Esophagus muscularis mucosa (tissue), 4 donors: ENCODE measurements at regions not wholly inside any gene's neighbourhood (a gene's known extent, or its start where the extent isn't known, plus 50 kb on each side); places are given as distances from the start of the nearest gene placed in this dataset.
A peak's percentile ranks its signal among the peaks of the same experiment; 100 is the strongest.

ENCODE experiments used
- DNase-seq: peaks from one replicate; pipeline ENCODE4 v3.0.0-alpha.2; 2017; ENCODE audit errors: extremely low spot score
- H3K27ac ChIP-seq, 4 donors: fragments of 200-600 bp; sonication (generic); replicated peaks in 1 of 4; 1 replicate in 3 of 4; 2 replicates in 1 of 4; pipeline ENCODE4 v1.5.1; 2016 to 2019; ENCODE audit warnings: mild to moderate bottlenecking in 1 of 4
- H3K27me3 ChIP-seq, 4 donors: fragments of 200-600 bp; sonication (generic); one replicate each; pipeline versions ENCODE4 v1.5.1 to v1.6.0; 2016 to 2019
- H3K36me3 ChIP-seq, 4 donors: fragments of 200-600 bp; sonication (generic); one replicate each; pipeline ENCODE4 v1.5.1; 2016 to 2019
- H3K4me1 ChIP-seq, 4 donors: fragments of 200-600 bp; sonication (generic); one replicate each; pipeline ENCODE4 v1.5.1; 2016 to 2019
- H3K4me3 ChIP-seq, 4 donors: fragments of 200-600 bp; sonication (generic); 1 replicate in 2 of 4; 2 replicates in 2 of 4; pipeline ENCODE4 v1.5.1; 2016 to 2019; ENCODE audit warnings: mild to moderate bottlenecking in 4 of 4, moderate library complexity in 1 of 4
- H3K9me3 ChIP-seq, 4 donors: fragments of 200-600 bp; sonication (generic); 1 replicate in 3 of 4; 2 replicates in 1 of 4; pipeline ENCODE4 v1.5.1; 2016 to 2019
- EP300 ChIP-seq: sonication (generic); formaldehyde crosslinking; IDR thresholded peaks from one replicate; pipeline ENCODE4 v1.6.1; 2017; ENCODE audit warnings: antibody characterized with exemption
- POLR2A ChIP-seq: fragments of 450-650 bp; IDR thresholded peaks from one replicate; pipeline ENCODE4 v1.6.1; 2017; ENCODE audit warnings: antibody characterized with exemption, moderate library complexity, mild to moderate bottlenecking, low read depth
- POLR2AphosphoS5 ChIP-seq, 2 donors: sonication (generic); formaldehyde crosslinking; IDR thresholded peaks; one replicate each; pipeline ENCODE4 v1.6.1; 2017; ENCODE audit warnings: antibody characterized with exemption in 2 of 2
- WGBS: methylation state at CpG from one replicate; pipeline ENCODE4 v1.1.5; 2018; 5-methylcytosine and 5-hydroxymethylcytosine counted together
- intact Hi-C: fragments of 100-400 bp; cut with DNase I; formaldehyde crosslinking; loops from one replicate; pipeline ENCODE4 v1.15.1; 2023
- TF ChIP-seq, protein P1 (sequence below), 3 experiments: fragments of 200-600 bp in 2 of 3; fragments of 450-650 bp in 1 of 3; sonication (generic) in 2 of 3; IDR thresholded peaks; one replicate each; pipeline ENCODE4 v1.5.1; 2017 to 2019; ENCODE audit warnings: antibody characterized with exemption in 3 of 3, mild to moderate bottlenecking in 2 of 3, moderate library complexity in 1 of 3

DNA sequence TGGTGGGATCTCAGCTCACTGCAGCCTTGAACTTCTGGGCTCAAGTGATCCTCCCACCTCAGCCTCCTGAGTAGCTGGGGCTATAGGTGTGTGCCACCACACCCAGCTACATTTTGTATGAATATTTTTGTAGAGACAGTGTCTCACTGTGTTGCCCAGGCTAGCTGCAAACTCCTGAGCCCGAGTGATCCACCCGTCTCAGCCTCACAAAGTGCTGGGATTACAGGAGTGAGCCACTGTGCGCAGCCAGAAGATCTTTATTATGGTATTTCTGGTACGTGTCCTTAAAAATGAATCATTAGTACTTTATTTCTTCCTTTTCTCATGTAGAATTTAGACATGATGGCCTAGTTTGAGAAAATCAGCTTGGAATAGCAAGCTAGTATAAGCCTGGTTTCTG, 153.3 kb downstream of the BCHE start:
- H3K27ac ChIP-seq: peak overlapping the region in 1 of 4 donors; percentile 24
- intact Hi-C loops: no loop called here
- 61% methylated on average over 4 of the region's 4 CpGs for WGBS

DNA sequence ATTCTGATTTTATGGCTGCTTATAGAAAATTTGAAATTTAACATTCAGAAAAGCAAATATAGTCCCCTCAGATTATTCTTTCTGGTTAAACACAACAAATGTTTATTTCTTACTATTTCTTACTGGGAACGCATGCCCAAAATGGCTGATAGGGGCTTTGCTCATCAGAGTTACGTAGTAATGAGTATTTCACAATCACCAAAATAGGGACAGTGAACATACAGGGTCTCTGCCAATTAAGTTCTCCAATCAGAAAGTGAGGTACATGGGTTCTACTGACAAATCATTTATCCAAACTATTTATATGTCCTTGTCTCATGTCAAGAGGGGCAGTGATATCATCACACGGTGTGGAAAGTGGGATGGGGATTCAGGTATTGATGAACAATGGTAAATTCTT, 154.5 kb downstream of the BCHE start:
- Histone ChIP-seq H3K27me3 (no peaks in the 10 kb centered on the region), H3K27ac (no peak overlapping the region), H3K36me3 (no peaks in the 10 kb centered on the region), H3K9me3 (no peaks in the 10 kb centered on the region), H3K4me1 (peaks cover 0 to 21% (median 6%) of the 10 kb centered on the region in 4 donors), H3K4me3 (no peak overlapping the region)
- no peak for DNase-seq
- TF ChIP-seq POLR2A (no peak), EP300 (no peak), POLR2AphosphoS5 (IDR thresholded peaks at IDR 0.05) (no peak)
- TF ChIP-seq, protein P1, sequence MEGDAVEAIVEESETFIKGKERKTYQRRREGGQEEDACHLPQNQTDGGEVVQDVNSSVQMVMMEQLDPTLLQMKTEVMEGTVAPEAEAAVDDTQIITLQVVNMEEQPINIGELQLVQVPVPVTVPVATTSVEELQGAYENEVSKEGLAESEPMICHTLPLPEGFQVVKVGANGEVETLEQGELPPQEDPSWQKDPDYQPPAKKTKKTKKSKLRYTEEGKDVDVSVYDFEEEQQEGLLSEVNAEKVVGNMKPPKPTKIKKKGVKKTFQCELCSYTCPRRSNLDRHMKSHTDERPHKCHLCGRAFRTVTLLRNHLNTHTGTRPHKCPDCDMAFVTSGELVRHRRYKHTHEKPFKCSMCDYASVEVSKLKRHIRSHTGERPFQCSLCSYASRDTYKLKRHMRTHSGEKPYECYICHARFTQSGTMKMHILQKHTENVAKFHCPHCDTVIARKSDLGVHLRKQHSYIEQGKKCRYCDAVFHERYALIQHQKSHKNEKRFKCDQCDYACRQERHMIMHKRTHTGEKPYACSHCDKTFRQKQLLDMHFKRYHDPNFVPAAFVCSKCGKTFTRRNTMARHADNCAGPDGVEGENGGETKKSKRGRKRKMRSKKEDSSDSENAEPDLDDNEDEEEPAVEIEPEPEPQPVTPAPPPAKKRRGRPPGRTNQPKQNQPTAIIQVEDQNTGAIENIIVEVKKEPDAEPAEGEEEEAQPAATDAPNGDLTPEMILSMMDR (IDR thresholded peaks at IDR 0.05): no peak
- intact Hi-C loops: no loop called here
- 93% methylated on average over 3 of the region's 3 CpGs for WGBS

More for the DNA sequence above, 153.3 kb downstream of the BCHE start:
- H3K4me3 ChIP-seq: peak overlapping the region in 3 of 4 donors; percentile 3 to 16 (median 3)
- no peaks in the 10 kb centered on the region for H3K27me3 ChIP-seq
- TF ChIP-seq, protein P1 (IDR thresholded peaks at IDR 0.05): no peak
- no peak for TF ChIP-seq POLR2A
- no peak for TF ChIP-seq EP300
- TF ChIP-seq POLR2AphosphoS5 (IDR thresholded peaks at IDR 0.05): no peak
- no peak for DNase-seq
- H3K4me1 ChIP-seq: peaks cover 0 to 21% (median 6%) of the 10 kb centered on the region in 4 donors
- no peaks in the 10 kb centered on the region for H3K36me3 ChIP-seq
- no peaks in the 10 kb centered on the region for H3K9me3 ChIP-seq

DNA sequence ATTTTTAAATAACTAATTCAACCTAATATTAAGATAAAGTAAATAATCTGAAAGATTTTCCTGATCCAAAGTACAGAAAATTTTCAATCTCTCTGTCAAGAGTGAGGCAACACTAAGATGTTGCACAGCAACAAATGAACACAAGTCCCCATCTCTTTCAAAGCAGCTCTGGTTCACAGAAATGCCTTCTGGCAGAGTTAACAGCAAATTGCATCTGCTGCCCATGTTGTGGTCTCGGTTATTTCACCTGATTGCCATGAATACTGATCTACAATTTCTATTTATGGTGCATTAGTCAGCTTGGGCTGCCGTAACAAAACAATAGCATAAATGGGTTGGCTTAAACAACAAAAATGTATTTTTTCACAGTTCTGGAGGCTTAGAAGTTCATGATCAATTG, 167.3 kb downstream of the BCHE start:
- TF ChIP-seq EP300: no peak
- no peak for TF ChIP-seq POLR2AphosphoS5 (IDR thresholded peaks at IDR 0.05)
- TF ChIP-seq, protein P1 (IDR thresholded peaks at IDR 0.05): no peak
- no peak for TF ChIP-seq POLR2A
- Histone ChIP-seq H3K4me1 (peaks cover 0 to 27% (median 15%) of the 10 kb centered on the region in 4 donors), H3K4me3 (no peak overlapping the region), H3K27me3 (no peaks in the 10 kb centered on the region), H3K9me3 (no peaks in the 10 kb centered on the region), H3K36me3 (no peaks in the 10 kb centered on the region), H3K27ac (peak overlapping the region; percentile 57 to 70 (median 68))
- 31% methylated on average over 2 of the region's 2 CpGs for WGBS
- no peak for DNase-seq
- intact Hi-C loops: no loop called here

DNA sequence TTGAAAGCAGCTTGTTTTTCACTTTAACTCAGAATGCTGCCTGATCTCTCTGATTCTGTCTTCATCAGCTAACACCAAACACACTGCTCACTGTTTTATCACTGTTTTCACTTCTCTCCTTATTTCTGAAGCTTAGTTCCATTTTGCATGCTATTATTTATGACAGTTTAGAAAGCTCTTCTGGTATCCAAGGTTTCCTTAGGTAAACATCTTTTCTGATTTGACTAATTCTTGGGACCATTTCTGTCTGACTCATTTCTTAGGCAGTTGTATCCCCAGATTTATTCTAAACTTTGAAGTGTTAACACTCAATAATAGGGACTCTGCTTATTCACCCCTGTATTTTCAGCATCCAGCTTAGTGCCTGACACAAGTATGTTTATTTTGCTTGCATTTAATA, 167.7 kb downstream of the BCHE start:
- DNase-seq: no peak
- Histone ChIP-seq H3K4me3 (no peak overlapping the region), H3K4me1 (peaks cover 0 to 30% (median 19%) of the 10 kb centered on the region in 4 donors), H3K9me3 (no peaks in the 10 kb centered on the region), H3K27ac (peak overlapping the region; percentile 57 to 70 (median 68)), H3K36me3 (no peaks in the 10 kb centered on the region), H3K27me3 (no peaks in the 10 kb centered on the region)
- no peak for TF ChIP-seq POLR2A
- TF ChIP-seq, protein P1 (IDR thresholded peaks at IDR 0.05): no peak
- no peak for TF ChIP-seq POLR2AphosphoS5 (IDR thresholded peaks at IDR 0.05)
- TF ChIP-seq EP300: no peak
- intact Hi-C loops: no loop called here

DNA sequence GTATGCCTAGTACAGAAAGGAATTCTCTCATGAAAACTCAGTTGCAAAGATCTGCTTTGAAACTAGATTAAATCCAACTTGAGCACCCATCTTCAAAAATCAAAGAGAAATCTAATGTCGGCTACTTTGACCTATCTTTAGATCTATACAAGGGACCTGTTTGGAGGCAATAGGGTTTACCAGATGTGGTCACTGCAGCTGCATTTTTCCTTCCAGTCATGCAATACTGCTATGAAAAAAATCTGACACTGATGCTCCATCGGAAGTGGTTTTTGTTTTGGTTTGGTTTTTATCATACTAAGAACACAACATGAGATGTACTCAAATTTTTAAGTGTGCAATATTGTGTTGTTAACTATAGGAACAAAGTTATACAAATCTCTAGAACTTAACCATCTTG, 169.5 kb downstream of the BCHE start:
- intact Hi-C loops: no loop called here
- Histone ChIP-seq H3K9me3 (no peaks in the 10 kb centered on the region), H3K4me3 (no peak overlapping the region), H3K27ac (no peak overlapping the region), H3K27me3 (no peaks in the 10 kb centered on the region), H3K36me3 (no peaks in the 10 kb centered on the region), H3K4me1 (peaks cover 0 to 30% (median 19%) of the 10 kb centered on the region in 4 donors)
- 84% methylated on average over 2 of the region's 2 CpGs for WGBS
- DNase-seq: no peak
- no peak for TF ChIP-seq EP300
